HPDE6-E6E7 (cell line): ENCODE measurements at regions not wholly inside any gene's neighbourhood (a gene's known extent, or its start where the extent isn't known, plus 50 kb on each side); places are given as distances from the start of the nearest gene placed in this dataset.

ENCODE experiments used
- DNase-seq: peaks from one replicate; pipeline ENCODE4 v3.0.0; 2011; ENCODE audit warnings: missing footprints; ENCODE audit errors: extremely low spot score

GRCh38 chr5:2805080-2805479 lies 53.6 kb upstream of the IRX2 start:
- no peak for DNase-seq

GRCh38 chr5:2803751-2804150 lies 52.3 kb upstream of the IRX2 start:
- no peak for DNase-seq

- no peak for DNase-seq
Observed at GRCh38 chr5:2802693-2803365, 51.4 kb upstream of the IRX2 start.

GRCh38 chr5:2801577-2802525 lies 50.4 kb upstream of the IRX2 start:
- no peak for DNase-seq
